Renal cortical epithelial cell (primary cell): ENCODE measurements at regions not wholly inside any gene's neighbourhood (a gene's known extent, or its start where the extent isn't known, plus 50 kb on each side); places are given as distances from the start of the nearest gene placed in this dataset.
A peak's percentile ranks its signal among the peaks of the same experiment; 100 is the strongest.
"Not testable (repeated sequence)": the region's sequence is repeated elsewhere in the genome, so short reads cannot be mapped to it uniquely, and the experiment has no call there.

Experiments
- DNase-seq: peaks from one replicate; pipeline ENCODE4 v3.0.0-alpha.2; 2011; ENCODE audit warnings: low read depth

DNA sequence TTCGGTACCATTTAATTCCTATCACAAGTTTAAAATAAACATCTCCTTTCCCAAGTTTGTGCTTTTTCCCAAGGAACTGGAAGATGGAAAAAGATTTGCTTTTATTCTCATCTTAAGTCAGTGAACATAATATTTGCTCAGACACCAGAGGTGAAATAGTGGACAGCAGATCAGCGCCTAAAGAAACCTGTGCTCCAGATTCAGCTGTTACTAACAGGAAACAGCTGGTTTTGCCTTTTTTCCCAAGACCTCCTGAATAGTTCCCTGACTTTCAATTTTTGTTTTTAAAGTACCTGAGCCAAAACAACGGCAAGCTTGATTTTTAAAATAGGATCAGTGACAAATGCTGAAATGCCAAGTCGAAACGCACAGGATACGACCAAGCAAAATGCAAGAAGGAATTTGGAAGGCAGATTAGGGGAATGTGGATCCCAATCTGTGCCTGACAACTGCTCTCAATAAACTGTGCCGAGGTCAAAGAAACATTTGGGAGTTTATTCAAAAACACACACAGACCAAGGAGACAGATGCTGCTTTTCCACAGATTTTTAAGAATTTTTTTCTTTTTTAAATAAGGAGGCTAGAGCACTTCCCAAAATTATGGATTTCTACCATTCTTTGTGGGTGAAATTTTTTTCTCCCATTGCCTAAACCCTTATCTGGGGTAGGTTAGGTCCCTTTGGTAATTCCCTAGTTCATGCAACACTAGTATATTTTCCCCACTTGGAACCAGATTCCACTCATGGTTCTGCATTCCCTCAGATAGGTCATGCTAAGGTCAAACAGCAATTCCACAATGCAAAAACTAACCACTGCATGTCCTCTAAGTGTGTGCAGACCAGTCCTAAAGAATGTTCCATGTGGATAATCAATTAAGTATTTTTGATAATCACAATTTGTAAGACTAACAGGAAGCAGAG is 121.5 kb upstream of the PDE1A start:
- peak; percentile 39 for DNase-seq

- no peak for DNase-seq
These were observed 123.4 kb upstream of the PDE1A start for GRCh38 chr2:182550234-182550633.

GRCh38 chr2:182552232-182552631 is 125.4 kb upstream of the PDE1A start:
- not testable (repeated sequence) for DNase-seq

GRCh38 chr2:182552785-182553184 is 125.9 kb upstream of the PDE1A start:
- DNase-seq = not testable (repeated sequence)

GRCh38 chr2:182553483-182553882 is 126.6 kb upstream of the PDE1A start:
- peak; percentile 77 for DNase-seq

- DNase-seq = no peak
These were observed 128.1 kb upstream of the PDE1A start for GRCh38 chr2:182554950-182555349.

DNA sequence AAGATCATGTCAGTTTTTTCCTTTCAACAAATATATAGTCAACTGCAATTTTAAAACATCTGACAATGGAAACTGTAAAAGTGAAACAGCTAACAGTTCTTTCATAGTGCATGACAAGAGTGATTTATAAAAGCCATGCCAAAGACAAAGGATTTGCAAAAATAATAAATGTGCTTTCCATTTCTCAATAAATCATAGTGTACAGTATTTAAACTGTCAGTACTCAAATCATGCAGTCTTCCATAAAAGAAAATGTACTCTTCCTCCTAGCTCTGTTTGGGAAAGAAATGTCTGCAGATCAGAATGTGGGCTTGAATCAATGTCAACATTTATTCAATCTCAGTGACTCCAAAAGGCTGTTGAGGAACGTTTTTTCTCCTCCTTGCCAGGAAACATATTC is 131.7 kb upstream of the PDE1A start:
- no peak for DNase-seq

- DNase-seq = peak; percentile 82
These were observed 132.8 kb upstream of the PDE1A start for GRCh38 chr2:182559623-182560022.

GRCh38 chr2:182565911-182566567 is 139.2 kb upstream of the PDE1A start:
- peak; percentile 82 for DNase-seq

DNA sequence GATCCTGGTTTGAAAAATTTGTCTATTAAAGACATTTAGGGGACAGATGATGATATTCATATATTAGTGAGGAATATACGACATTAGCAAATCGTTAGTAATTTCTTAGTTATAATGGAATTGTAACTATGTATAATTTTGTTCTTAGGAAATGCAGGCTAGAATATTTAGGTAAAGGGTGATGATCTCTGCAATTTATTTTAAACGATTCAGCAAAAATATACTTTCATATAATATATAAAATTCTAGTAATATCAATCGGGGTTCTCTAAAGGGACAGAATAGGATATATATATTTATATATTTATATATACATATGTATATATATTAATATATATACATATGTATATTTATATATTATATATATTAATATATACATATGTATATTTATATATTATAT is 142.5 kb upstream of the DNAJC10 start:
- no peak for DNase-seq

- DNase-seq = no peak
These were observed 138.2 kb upstream of the DNAJC10 start for GRCh38 chr2:182577816-182578215.

- no peak for DNase-seq
These were observed 134.7 kb upstream of the DNAJC10 start for GRCh38 chr2:182581196-182581935.

GRCh38 chr2:182584462-182584861 is 131.6 kb upstream of the DNAJC10 start:
- DNase-seq = no peak

DNA sequence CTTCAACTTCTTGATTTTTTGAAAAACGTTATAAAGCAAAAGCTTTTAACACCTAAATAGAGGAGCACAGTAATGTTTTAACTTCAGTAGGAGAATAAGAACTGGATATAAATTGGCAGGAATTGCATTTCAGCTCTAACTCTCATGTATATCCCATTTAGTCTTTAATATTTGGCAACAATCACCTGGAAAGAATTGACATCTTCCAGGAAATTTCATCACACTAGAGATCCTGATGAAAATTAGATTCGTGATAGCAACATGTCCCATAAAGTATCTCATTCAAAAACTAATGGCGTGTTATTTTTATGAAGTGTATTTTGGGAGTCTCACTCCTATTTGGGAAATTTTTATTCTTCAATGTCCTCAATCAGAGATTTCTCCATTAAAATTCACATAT is 131.1 kb upstream of the DNAJC10 start:
- no peak for DNase-seq

DNA sequence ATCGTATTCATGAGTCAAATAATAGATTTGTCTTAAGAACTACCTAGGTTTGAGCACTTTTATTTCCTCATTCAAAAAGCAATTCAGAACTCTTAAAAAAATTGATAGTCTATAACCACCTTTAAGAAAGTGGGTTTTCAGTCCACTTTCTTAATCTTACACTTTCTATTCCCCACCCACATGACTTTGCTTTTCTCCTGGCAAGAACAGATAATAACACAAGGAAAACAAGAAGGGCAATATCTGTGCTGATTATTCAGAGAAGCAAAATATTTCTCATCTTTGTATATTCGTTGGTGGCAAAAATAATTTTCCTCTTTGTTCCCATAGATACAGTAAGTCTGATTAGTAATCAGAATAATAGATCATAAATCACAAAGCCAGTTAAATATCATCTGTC is 130.6 kb upstream of the DNAJC10 start:
- no peak for DNase-seq

DNA sequence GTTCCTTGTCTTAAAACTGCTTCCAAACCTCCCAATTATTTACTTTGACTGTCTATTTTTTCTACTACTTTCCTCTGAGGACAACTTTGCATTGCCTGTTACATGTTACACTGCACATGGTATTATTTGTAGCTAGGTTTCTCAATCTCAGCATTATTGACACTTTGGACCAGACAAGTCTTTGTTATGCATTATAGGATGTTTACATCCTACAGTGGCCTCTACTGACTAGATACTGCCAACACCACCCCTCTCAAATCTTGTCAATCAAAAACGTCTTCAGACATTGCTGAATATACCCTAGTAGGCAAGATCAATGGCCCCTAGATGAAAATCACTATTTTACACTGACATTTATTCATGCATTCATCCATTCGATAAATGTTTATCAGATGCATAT is 129.6 kb upstream of the DNAJC10 start:
- no peak for DNase-seq

DNA sequence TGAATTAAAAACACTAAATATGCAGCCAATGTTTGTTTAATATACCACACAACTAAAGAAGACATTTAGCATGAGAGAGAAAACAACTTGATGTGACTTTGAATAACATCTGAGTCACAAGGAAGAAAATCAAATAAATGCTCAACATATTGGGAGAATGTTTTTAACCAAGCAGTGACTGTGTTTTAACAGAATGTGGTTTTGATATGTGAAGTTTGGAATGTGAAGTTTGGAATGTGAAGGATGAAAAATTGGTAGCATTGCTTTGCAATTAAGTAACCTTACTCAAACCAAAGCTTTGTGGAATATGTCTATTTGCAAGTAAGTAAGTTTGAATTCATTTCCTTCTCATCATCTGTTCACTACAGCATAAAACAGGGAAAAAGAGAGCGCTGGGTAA is 128.2 kb upstream of the DNAJC10 start:
- peak; percentile 93 for DNase-seq

DNA sequence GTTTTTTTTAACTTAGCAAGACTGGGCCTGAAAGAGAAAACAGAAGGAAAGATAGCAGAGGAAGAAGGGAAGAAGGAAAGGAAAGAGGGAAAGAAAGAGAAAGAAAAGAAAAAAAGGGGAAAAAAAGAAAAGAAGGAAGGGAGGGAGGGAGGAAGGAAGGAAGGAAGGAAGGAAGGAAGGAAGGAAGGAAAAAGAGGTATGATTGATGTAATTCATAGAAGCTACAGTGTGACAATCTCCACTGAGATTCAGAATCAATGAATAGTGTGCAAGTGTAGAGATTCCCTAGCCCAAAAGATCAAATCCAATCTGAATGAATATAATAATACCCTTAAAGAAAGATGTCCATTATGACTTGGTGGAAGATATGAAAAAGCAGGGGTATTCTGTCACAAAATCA is 126.9 kb upstream of the DNAJC10 start:
- DNase-seq = no peak

DNA sequence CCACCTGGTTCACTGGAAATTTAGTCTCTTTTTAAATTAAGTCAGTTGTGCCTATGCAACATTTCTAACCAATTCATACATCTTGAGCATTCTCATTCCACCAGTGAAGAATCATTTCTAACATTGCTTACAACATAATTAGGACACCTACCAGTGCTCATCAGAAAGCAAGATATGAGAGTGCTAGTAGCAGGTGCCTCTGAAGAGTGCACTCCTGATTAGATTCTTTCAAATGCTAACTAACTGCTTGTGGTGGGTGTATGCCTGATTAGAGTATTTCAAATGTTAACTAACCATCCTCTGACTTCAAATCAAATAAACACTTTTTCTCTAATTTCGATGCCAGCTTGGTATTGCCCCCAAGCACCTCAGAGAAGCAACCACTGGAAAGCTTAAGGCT is 124.3 kb upstream of the DNAJC10 start:
- no peak for DNase-seq

- no peak for DNase-seq
These were observed 123.2 kb upstream of the DNAJC10 start for GRCh38 chr2:182592691-182593393.

- DNase-seq = peak; percentile 70
These were observed 122.6 kb upstream of the DNAJC10 start for GRCh38 chr2:182593394-182593975.

- peak; percentile 20 for DNase-seq
These were observed 121.8 kb upstream of the DNAJC10 start for GRCh38 chr2:182594286-182594685.
